Testis (tissue), 2 donors: ENCODE measurements at regions not wholly inside any gene's neighbourhood (a gene's known extent, or its start where the extent isn't known, plus 50 kb on each side); places are given as distances from the start of the nearest gene placed in this dataset.

Experiments
- CTCF ChIP-seq, 3 experiments: fragments of 450-650 bp in 2 of 3; fragments of 200-600 bp in 1 of 3; sonication (generic) in 1 of 3; IDR thresholded peaks; one replicate each; pipeline ENCODE4 v1.5.1; 2016 to 2019; ENCODE audit warnings: antibody characterized with exemption in 3 of 3, mild to moderate bottlenecking in 2 of 3, moderate library complexity in 1 of 3
- POLR2A ChIP-seq: fragments of 450-650 bp; IDR thresholded peaks from one replicate; pipeline ENCODE4 v1.6.1; 2017; ENCODE audit warnings: antibody characterized with exemption, mild to moderate bottlenecking, moderate library complexity

GRCh38 chr18:22856870-22857269 is 76.3 kb upstream of the RBBP8 start:
- no peak for TF ChIP-seq CTCF (IDR thresholded peaks at IDR 0.05)
- no peak for TF ChIP-seq POLR2A
